Common myeloid progenitor, CD34-positive (primary cell): ENCODE measurements at regions not wholly inside any gene's neighbourhood (a gene's known extent, or its start where the extent isn't known, plus 50 kb on each side); places are given as distances from the start of the nearest gene placed in this dataset.

ENCODE experiments used
- CTCF ChIA-PET: fragments of 350-600 bp; sonication (Branson Sonifier 250); formaldehyde crosslinking; loops from one replicate; lab custom pipeline; 2021; ENCODE audit warnings: antibody characterized with exemption; lab: Charles Lee
- POLR2A ChIA-PET: fragments of 350-600 bp; sonication (Branson Sonifier 250); formaldehyde crosslinking; loops from one replicate; lab custom pipeline; 2021; ENCODE audit warnings: antibody characterized with exemption; lab: Charles Lee
- DNase-seq, 3 donors: peaks; one replicate each; pipeline versions ENCODE4 v3.0.0 to v3.0.0-alpha.2; 2013
- H3K27ac ChIP-seq, 2 experiments: 1 replicate in 1 of 2; 2 replicates in 1 of 2; pipeline ENCODE4 v1.7.0; 2013; ENCODE audit warnings: inconsistent platforms in 2 of 2, low read length in 2 of 2, mild to moderate bottlenecking in 2 of 2, low read depth in 1 of 2, moderate library complexity in 1 of 2; ENCODE audit not compliant: severe bottlenecking in 2 of 2, insufficient read depth in 1 of 2, poor library complexity in 1 of 2
- H3K27me3 ChIP-seq, 5 experiments: replicated peaks in 2 of 5; 1 replicate in 3 of 5; 2 replicates in 2 of 5; pipeline versions ENCODE4 v1.6.1 to v1.7.0; 2013; ENCODE audit warnings: low read length in 4 of 5, mild to moderate bottlenecking in 2 of 5, moderate library complexity in 2 of 5, inconsistent platforms in 1 of 5; ENCODE audit not compliant: insufficient read depth in 5 of 5, control insufficient read depth in 4 of 5
- H3K36me3 ChIP-seq, 4 experiments: 1 replicate in 2 of 4; 2 replicates in 2 of 4; pipeline versions ENCODE4 v1.6.1 to v1.7.0; 2013; ENCODE audit warnings: low read length in 3 of 4, control low read depth in 1 of 4, mild to moderate bottlenecking in 1 of 4; ENCODE audit not compliant: control insufficient read depth in 4 of 4, insufficient read depth in 4 of 4
- H3K4me1 ChIP-seq, 4 experiments: 1 replicate in 3 of 4; 2 replicates in 1 of 4; pipeline versions ENCODE4 v1.6.1 to v1.7.1; 2013; ENCODE audit warnings: low read length in 3 of 4, mild to moderate bottlenecking in 3 of 4, control low read depth in 1 of 4, inconsistent platforms in 1 of 4, moderate library complexity in 1 of 4; ENCODE audit not compliant: control insufficient read depth in 4 of 4, insufficient read depth in 4 of 4; ENCODE audit errors: control extremely low read depth in 1 of 4
- H3K4me3 ChIP-seq, 7 experiments: 1 replicate in 4 of 7; 2 replicates in 3 of 7; pipeline versions ENCODE4 v1.5.1 to v1.7.0; 2013; ENCODE audit warnings: mild to moderate bottlenecking in 7 of 7, low read length in 6 of 7, moderate library complexity in 6 of 7, inconsistent platforms in 2 of 7, low read depth in 2 of 7, control low read depth in 1 of 7; ENCODE audit not compliant: insufficient read depth in 4 of 7, control insufficient read depth in 1 of 7; ENCODE audit errors: extremely low read depth in 1 of 7
- H3K9me3 ChIP-seq, 5 experiments: 1 replicate in 4 of 5; 2 replicates in 1 of 5; pipeline versions ENCODE4 v1.6.1 to v1.7.1; 2013; ENCODE audit warnings: low read length in 4 of 5, mild to moderate bottlenecking in 2 of 5, inconsistent platforms in 1 of 5, low read depth in 1 of 5, moderate library complexity in 1 of 5; ENCODE audit not compliant: control insufficient read depth in 4 of 5, insufficient read depth in 2 of 5; ENCODE audit errors: control extremely low read depth in 1 of 5
- WGBS: methylation state at CpG from one replicate; pipeline ENCODE4 v1.1.5; 2013; ENCODE audit not compliant: insufficient coverage; 5-methylcytosine and 5-hydroxymethylcytosine counted together

- ChIA-PET POLR2A (no interaction called here), CTCF (no interaction called here)
- H3K4me1 ChIP-seq: no peaks in the 10 kb centered on the region
- no peak for DNase-seq
- no peak overlapping the region for H3K4me3 ChIP-seq
- 89% methylated on average over 1 of the region's 3 CpGs for WGBS
- H3K36me3 ChIP-seq: no peaks in the 10 kb centered on the region
- H3K27ac ChIP-seq: no peak overlapping the region
- peaks cover 0 to 4% (median 0%) of the 10 kb centered on the region in 5 experiments for H3K9me3 ChIP-seq
- H3K27me3 ChIP-seq: no peaks in the 10 kb centered on the region
Observed at GRCh38 chr12:118467641-118468305, 91.4 kb downstream of the SUDS3 start.

- ChIA-PET POLR2A (no interaction called here), CTCF (no interaction called here)
- Histone ChIP-seq H3K27me3 (peaks cover 0 to 4% (median 0%) of the 10 kb centered on the region in 5 experiments), H3K27ac (no peak overlapping the region), H3K36me3 (no peaks in the 10 kb centered on the region), H3K4me1 (no peaks in the 10 kb centered on the region), H3K4me3 (no peak overlapping the region), H3K9me3 (peaks cover 0 to 4% (median 0%) of the 10 kb centered on the region in 5 experiments)
- no peak for DNase-seq
- WGBS: no CpG with 5 or more reads among the region's 1 CpG
Observed at GRCh38 chr12:118472940-118473339, 96.6 kb downstream of the SUDS3 start.

GRCh38 chr12:118480235-118480634, 103.9 kb downstream of the SUDS3 start:
- WGBS: 91% methylated on average over 3 of the region's 4 CpGs
- Histone ChIP-seq H3K4me3 (no peak overlapping the region), H3K4me1 (no peaks in the 10 kb centered on the region), H3K27me3 (peaks cover 0 to 4% (median 2%) of the 10 kb centered on the region in 5 experiments), H3K27ac (no peak overlapping the region), H3K9me3 (no peaks in the 10 kb centered on the region), H3K36me3 (no peaks in the 10 kb centered on the region)
- POLR2A ChIA-PET: no interaction called here
- CTCF ChIA-PET: no interaction called here
- no peak for DNase-seq

GRCh38 chr12:118488034-118488433, 111.7 kb downstream of the SUDS3 start:
- no peaks in the 10 kb centered on the region for H3K36me3 ChIP-seq
- H3K27ac ChIP-seq: no peak overlapping the region
- DNase-seq: no peak
- ChIA-PET CTCF (no interaction called here), POLR2A (no interaction called here)
- no peaks in the 10 kb centered on the region for H3K4me1 ChIP-seq
- WGBS: 86% methylated on average over 2 of the region's 2 CpGs
- H3K4me3 ChIP-seq: no peak overlapping the region
- peaks cover 0 to 5% (median 0%) of the 10 kb centered on the region in 5 experiments for H3K9me3 ChIP-seq
- peaks cover 0 to 4% (median 0%) of the 10 kb centered on the region in 5 experiments for H3K27me3 ChIP-seq

- H3K27me3 ChIP-seq: peaks cover 0 to 2% (median 0%) of the 10 kb centered on the region in 5 experiments
- H3K27ac ChIP-seq: no peak overlapping the region
- no peak for DNase-seq
- H3K9me3 ChIP-seq: no peaks in the 10 kb centered on the region
- ChIA-PET CTCF (no interaction called here), POLR2A (no interaction called here)
- WGBS: 20% methylated on average over 1 of the region's 2 CpGs
- H3K36me3 ChIP-seq: no peaks in the 10 kb centered on the region
- H3K4me1 ChIP-seq: no peaks in the 10 kb centered on the region
- no peak overlapping the region for H3K4me3 ChIP-seq
Observed at GRCh38 chr12:118493962-118494361, 117.6 kb downstream of the SUDS3 start.

GRCh38 chr12:118494776-118495175, 118.4 kb downstream of the SUDS3 start:
- DNase-seq: no peak
- H3K27ac ChIP-seq: no peak overlapping the region
- no peaks in the 10 kb centered on the region for H3K36me3 ChIP-seq
- ChIA-PET CTCF (no interaction called here), POLR2A (no interaction called here)
- H3K4me3 ChIP-seq: no peak overlapping the region
- WGBS: 94% methylated on average over 3 of the region's 3 CpGs
- no peaks in the 10 kb centered on the region for H3K9me3 ChIP-seq
- H3K4me1 ChIP-seq: no peaks in the 10 kb centered on the region
- peaks cover 0 to 2% (median 0%) of the 10 kb centered on the region in 5 experiments for H3K27me3 ChIP-seq

DNA sequence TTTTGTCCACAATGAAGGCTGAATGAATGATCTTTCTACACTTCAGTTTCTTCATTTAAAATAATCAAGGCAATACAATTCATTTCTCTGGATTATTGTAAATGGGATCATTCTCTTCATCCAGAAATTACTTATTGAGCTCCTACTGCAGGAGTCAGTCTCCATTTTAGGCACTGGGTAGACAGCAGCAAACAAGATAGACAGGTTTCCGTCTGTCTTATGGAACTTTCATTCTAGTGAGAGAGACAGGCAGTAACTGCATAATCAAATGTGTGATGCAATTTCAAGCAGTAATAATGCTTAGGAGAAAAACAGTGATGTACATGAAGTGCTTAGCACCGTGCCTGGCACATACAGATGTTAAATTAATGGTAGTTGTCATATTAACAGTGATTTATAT, 118.9 kb downstream of the SUDS3 start:
- Histone ChIP-seq H3K4me3 (no peak overlapping the region), H3K4me1 (no peaks in the 10 kb centered on the region), H3K9me3 (no peaks in the 10 kb centered on the region), H3K27me3 (peaks cover 0 to 2% (median 0%) of the 10 kb centered on the region in 5 experiments), H3K36me3 (no peaks in the 10 kb centered on the region), H3K27ac (no peak overlapping the region)
- 100% methylated on average over 1 of the region's 2 CpGs for WGBS
- ChIA-PET CTCF (no interaction called here), POLR2A (no interaction called here)
- no peak for DNase-seq
